ENCODE measurements at regions not wholly inside any gene's neighbourhood (a gene's known extent, or its start where the extent isn't known, plus 50 kb on each side); places are given as distances from the start of the nearest gene placed in this dataset.

GRCh38 chr9:16174915-16175314 lies 622.1 kb downstream of the CCDC171 start:
- TF ChIP-seq, protein P1, sequence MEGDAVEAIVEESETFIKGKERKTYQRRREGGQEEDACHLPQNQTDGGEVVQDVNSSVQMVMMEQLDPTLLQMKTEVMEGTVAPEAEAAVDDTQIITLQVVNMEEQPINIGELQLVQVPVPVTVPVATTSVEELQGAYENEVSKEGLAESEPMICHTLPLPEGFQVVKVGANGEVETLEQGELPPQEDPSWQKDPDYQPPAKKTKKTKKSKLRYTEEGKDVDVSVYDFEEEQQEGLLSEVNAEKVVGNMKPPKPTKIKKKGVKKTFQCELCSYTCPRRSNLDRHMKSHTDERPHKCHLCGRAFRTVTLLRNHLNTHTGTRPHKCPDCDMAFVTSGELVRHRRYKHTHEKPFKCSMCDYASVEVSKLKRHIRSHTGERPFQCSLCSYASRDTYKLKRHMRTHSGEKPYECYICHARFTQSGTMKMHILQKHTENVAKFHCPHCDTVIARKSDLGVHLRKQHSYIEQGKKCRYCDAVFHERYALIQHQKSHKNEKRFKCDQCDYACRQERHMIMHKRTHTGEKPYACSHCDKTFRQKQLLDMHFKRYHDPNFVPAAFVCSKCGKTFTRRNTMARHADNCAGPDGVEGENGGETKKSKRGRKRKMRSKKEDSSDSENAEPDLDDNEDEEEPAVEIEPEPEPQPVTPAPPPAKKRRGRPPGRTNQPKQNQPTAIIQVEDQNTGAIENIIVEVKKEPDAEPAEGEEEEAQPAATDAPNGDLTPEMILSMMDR (IDR thresholded peaks at IDR 0.05; ENCODE audit: low read depth, low read length), result no peak
- TF ChIP-seq EZH2phosphoT487 (IDR thresholded peaks at IDR 0.05; ENCODE audit: low read depth), result no peak

Data from OCI-LY3 (cell line).